Progenitor cell of endocrine pancreas (in vitro differentiated cells): ENCODE measurements at regions not wholly inside any gene's neighbourhood (a gene's known extent, or its start where the extent isn't known, plus 50 kb on each side); places are given as distances from the start of the nearest gene placed in this dataset.

Experiments
- DNase-seq: peaks from one replicate; pipeline ENCODE4 v3.0.0; 2021; ENCODE audit warnings: low spot score; ENCODE audit not compliant: unreplicated experiment
- H3K27ac Mint-ChIP-seq: 2 replicates; pipeline ENCODE4 v1.8.0; 2021; ENCODE audit warnings: mild to moderate bottlenecking, moderate library complexity, mixed read lengths
- H3K27me3 Mint-ChIP-seq: 2 replicates; pipeline ENCODE4 v1.8.0; 2021; ENCODE audit warnings: mixed read lengths
- H3K36me3 Mint-ChIP-seq: 2 replicates; pipeline ENCODE4 v1.8.0; 2022; ENCODE audit warnings: mixed read lengths; ENCODE audit not compliant: insufficient read depth
- H3K4me1 Mint-ChIP-seq: 2 replicates; pipeline ENCODE4 v1.8.0; 2021; ENCODE audit warnings: low read depth, mixed read lengths
- H3K4me3 Mint-ChIP-seq: 2 replicates; pipeline ENCODE4 v1.8.0; 2021; ENCODE audit warnings: low read depth, mild to moderate bottlenecking, moderate library complexity, mixed read lengths
- H3K9me3 Mint-ChIP-seq: 2 replicates; pipeline ENCODE4 v1.8.0; 2021; ENCODE audit warnings: low read depth, mixed read lengths
- TF ChIP-seq, protein P1 (sequence below): fragments of 200-600 bp; sonication (generic); IDR thresholded peaks from one replicate; pipeline ENCODE4 v1.5.0; 2021; ENCODE audit warnings: antibody characterized with exemption, mild to moderate bottlenecking; ENCODE audit not compliant: unreplicated experiment

DNA sequence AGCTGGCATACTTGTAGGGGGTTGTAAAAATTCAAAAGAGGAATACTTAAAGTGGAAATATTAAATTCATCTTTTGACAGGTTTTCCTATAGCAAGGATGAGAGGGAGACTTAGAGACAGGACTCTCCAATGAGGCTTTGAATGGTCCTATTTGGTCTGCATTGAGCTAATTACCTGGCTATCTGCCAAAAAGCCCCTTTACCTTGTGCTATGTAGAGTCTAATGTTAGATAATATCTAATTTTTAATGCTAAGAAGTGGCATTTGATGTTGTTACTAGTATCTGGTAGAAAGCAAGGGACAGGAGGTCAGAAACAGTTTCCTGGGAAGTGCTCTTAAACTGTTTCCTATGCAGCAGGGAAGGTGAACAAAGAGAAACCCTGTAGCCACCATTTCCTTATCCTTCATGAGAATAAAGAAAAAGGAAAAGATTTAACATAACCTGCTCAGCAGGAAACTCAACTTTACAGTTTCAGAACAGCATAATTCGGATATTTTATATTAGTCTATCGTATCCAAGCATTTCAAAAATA is 550.0 kb downstream of the SOX5 start:
- no peak for DNase-seq
- H3K4me1 Mint-ChIP-seq, result no peaks in the 10 kb centered on the region
- H3K9me3 Mint-ChIP-seq, result no peaks in the 10 kb centered on the region
- no peak overlapping the region for H3K4me3 Mint-ChIP-seq
- H3K36me3 Mint-ChIP-seq, result no peaks in the 10 kb centered on the region
- H3K27ac Mint-ChIP-seq, result no peak overlapping the region
- no peaks in the 10 kb centered on the region for H3K27me3 Mint-ChIP-seq
- TF ChIP-seq, protein P1, sequence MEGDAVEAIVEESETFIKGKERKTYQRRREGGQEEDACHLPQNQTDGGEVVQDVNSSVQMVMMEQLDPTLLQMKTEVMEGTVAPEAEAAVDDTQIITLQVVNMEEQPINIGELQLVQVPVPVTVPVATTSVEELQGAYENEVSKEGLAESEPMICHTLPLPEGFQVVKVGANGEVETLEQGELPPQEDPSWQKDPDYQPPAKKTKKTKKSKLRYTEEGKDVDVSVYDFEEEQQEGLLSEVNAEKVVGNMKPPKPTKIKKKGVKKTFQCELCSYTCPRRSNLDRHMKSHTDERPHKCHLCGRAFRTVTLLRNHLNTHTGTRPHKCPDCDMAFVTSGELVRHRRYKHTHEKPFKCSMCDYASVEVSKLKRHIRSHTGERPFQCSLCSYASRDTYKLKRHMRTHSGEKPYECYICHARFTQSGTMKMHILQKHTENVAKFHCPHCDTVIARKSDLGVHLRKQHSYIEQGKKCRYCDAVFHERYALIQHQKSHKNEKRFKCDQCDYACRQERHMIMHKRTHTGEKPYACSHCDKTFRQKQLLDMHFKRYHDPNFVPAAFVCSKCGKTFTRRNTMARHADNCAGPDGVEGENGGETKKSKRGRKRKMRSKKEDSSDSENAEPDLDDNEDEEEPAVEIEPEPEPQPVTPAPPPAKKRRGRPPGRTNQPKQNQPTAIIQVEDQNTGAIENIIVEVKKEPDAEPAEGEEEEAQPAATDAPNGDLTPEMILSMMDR, result no peak

DNA sequence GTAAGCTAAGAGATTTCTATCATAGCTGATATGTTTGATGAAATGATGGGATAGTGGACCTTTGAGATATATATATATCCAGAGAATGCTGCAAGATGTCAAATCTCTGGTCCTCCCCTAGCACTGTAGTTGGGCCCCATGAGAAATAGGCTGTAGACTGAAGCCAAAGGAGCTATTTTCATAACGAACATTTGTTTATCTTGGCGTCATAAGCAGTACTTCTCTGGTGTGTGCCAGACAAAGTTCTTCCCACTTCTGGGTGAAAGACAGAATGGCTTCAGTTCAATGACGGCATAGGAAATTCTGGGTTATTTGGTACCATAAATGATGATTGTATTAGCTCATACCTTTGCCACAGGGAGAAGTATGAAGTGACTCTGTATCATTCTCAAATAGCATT is 534.3 kb downstream of the SOX5 start:
- H3K9me3 Mint-ChIP-seq, result peaks cover 4% of the 10 kb centered on the region
- no peaks in the 10 kb centered on the region for H3K4me1 Mint-ChIP-seq
- H3K36me3 Mint-ChIP-seq, result no peaks in the 10 kb centered on the region
- no peak overlapping the region for H3K4me3 Mint-ChIP-seq
- no peak overlapping the region for H3K27ac Mint-ChIP-seq
- DNase-seq, result no peak
- TF ChIP-seq, protein P1, result no peak
- H3K27me3 Mint-ChIP-seq, result no peaks in the 10 kb centered on the region

DNA sequence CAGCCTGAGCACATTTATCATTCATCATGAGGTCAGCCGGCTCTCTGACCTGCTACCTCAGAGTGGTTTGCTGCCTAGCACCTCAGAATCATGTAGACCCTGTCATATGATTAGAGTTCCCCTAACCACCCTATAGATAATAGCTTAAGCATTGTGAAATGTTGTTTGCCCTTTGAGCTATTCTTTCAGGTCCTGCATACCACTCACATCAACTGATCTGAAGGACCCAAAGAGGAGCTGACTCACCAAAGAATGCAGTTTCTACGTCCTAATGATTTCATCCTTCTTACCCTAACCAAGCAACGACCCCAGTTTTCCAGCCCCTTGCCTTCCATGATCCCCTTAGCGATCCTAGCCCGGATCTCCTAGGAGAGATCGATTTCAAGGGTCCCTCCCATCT is 527.9 kb downstream of the SOX5 start:
- Mint-ChIP-seq H3K4me3 (no peak overlapping the region), H3K4me1 (peaks cover 3% of the 10 kb centered on the region), H3K9me3 (no peaks in the 10 kb centered on the region), H3K36me3 (no peaks in the 10 kb centered on the region), H3K27me3 (no peaks in the 10 kb centered on the region), H3K27ac (no peak overlapping the region)
- DNase-seq, result no peak
- TF ChIP-seq, protein P1, result no peak

DNA sequence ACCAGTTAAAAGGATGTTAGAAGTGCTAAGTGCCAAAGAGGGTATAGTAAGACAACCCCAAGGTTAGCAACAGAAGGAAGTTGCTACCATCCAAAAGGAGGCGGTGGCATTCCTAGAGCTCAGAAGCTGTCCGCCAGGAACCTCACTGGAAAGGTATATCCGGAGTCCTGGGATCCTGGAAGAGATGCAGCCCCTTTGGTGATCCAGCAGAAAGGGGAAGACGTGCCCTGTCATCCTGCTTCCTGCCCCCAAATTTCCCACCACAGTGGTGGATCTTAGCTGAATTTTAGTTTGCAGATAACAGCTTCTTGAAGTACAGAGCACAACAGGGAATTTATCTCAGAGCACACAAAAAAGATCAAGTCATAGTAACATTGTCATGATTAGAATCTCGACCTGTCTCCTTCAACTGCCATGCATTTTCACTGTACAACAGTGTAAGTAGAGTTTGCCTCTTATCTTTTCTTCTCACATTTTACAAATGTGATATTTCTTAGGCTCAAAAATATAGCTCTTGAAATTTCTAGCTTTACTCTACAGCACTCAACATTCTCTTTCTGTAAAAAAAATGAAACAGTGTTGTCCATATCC is 526.3 kb downstream of the SOX5 start:
- Mint-ChIP-seq H3K36me3 (no peaks in the 10 kb centered on the region), H3K27ac (no peak overlapping the region), H3K4me3 (no peak overlapping the region), H3K27me3 (no peaks in the 10 kb centered on the region), H3K9me3 (no peaks in the 10 kb centered on the region), H3K4me1 (peaks cover 3% of the 10 kb centered on the region)
- TF ChIP-seq, protein P1, result no peak
- no peak for DNase-seq

DNA sequence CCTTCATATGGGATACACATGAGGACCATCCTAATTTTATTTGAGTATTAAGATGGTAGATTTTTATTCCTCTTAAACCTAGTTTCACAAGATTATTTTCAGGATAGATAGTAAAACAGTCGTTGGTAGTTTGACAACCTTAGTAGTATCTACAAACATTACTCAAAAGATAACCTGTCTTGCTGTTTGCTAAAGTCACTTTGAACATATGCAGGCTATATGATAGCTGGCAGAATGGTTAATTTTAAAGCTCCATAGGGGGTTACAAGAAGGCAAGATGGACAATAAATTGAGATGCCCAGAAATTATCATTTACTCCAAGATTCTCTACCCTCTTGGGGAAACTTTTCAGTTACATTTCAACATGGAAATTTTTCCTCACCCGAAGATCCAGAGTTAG is 525.7 kb downstream of the SOX5 start:
- no peak for DNase-seq
- H3K4me3 Mint-ChIP-seq, result no peak overlapping the region
- H3K9me3 Mint-ChIP-seq, result no peaks in the 10 kb centered on the region
- H3K27ac Mint-ChIP-seq, result no peak overlapping the region
- H3K36me3 Mint-ChIP-seq, result no peaks in the 10 kb centered on the region
- TF ChIP-seq, protein P1, result no peak
- H3K27me3 Mint-ChIP-seq, result no peaks in the 10 kb centered on the region
- H3K4me1 Mint-ChIP-seq, result peaks cover 3% of the 10 kb centered on the region
